H7 (cell line): ENCODE measurements at regions not wholly inside any gene's neighbourhood (a gene's known extent, or its start where the extent isn't known, plus 50 kb on each side); places are given as distances from the start of the nearest gene placed in this dataset.

Source experiments
- DNase-seq: peaks from one replicate; pipeline ENCODE4 v3.0.0; 2012
- H3K27me3 ChIP-seq: 2 replicates; pipeline ENCODE4 v1.6.0; 2011; ENCODE audit warnings: mild to moderate bottlenecking, low read length; ENCODE audit not compliant: control insufficient read depth, insufficient read depth
- H3K36me3 ChIP-seq: replicated peaks from 2 replicates; pipeline ENCODE4 v1.5.1; 2011; ENCODE audit warnings: low read length; ENCODE audit not compliant: control insufficient read depth, insufficient read depth
- H3K4me3 ChIP-seq: 2 replicates; pipeline ENCODE4 v1.5.1; 2011; ENCODE audit warnings: low read depth, mild to moderate bottlenecking, control low read depth, low read length, moderate library complexity; ENCODE audit not compliant: insufficient read depth

GRCh38 chr6:80472271-80472670 lies 365.8 kb downstream of the BCKDHB start:
- no peak for DNase-seq
- Histone ChIP-seq H3K36me3 (no peaks in the 10 kb centered on the region), H3K4me3 (no peak overlapping the region), H3K27me3 (no peaks in the 10 kb centered on the region)

GRCh38 chr6:80469977-80470376 lies 363.5 kb downstream of the BCKDHB start:
- H3K36me3 ChIP-seq: no peaks in the 10 kb centered on the region
- no peak overlapping the region for H3K4me3 ChIP-seq
- DNase-seq: no peak
- no peaks in the 10 kb centered on the region for H3K27me3 ChIP-seq

DNA sequence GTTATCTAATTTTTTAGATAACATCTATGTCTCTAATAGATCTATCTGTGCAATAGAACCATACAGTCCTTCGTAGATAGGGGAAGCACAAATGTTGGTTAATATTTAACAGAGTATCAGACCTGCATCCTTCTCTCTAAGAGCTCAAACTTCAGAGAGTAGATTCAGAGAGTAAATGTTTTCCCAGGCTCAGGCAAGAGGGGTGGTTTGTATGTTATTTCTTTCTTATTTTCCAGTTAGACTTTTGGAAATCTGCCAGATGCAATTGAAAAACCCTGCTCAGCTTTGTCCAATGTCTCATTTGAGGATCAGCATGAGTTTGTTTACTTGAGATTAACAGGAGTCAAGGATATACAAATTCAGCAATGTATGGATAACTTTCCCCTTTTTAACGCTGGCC lies 361.9 kb downstream of the BCKDHB start:
- no peak overlapping the region for H3K4me3 ChIP-seq
- H3K36me3 ChIP-seq: no peaks in the 10 kb centered on the region
- DNase-seq: no peak
- H3K27me3 ChIP-seq: no peaks in the 10 kb centered on the region

GRCh38 chr6:80467408-80467807 lies 360.9 kb downstream of the BCKDHB start:
- H3K27me3 ChIP-seq: no peaks in the 10 kb centered on the region
- H3K36me3 ChIP-seq: no peaks in the 10 kb centered on the region
- no peak for DNase-seq
- H3K4me3 ChIP-seq: no peak overlapping the region

GRCh38 chr6:80466981-80467380 lies 360.5 kb downstream of the BCKDHB start:
- no peak for DNase-seq
- H3K36me3 ChIP-seq: no peaks in the 10 kb centered on the region
- no peak overlapping the region for H3K4me3 ChIP-seq
- no peaks in the 10 kb centered on the region for H3K27me3 ChIP-seq

DNA sequence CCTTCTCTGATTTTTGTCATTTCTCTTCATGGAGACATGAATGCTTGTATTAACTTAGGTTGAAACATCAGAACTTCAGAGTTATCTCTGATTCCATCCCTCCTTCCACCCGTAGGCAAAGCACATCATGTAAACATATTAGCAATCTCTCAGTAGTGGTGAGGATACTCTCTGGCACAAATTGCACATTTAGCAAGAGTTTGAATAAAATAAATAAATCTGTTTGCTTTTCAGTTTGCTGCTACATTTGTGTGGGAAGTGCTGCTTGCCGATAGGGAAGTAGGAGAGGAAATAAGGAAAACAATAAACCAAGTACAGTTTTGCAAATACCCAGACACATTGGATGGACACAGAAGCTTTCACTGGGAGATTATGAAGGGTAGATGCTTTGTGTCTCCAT lies 359.0 kb downstream of the BCKDHB start:
- no peaks in the 10 kb centered on the region for H3K27me3 ChIP-seq
- H3K4me3 ChIP-seq: no peak overlapping the region
- no peak for DNase-seq
- no peaks in the 10 kb centered on the region for H3K36me3 ChIP-seq

DNA sequence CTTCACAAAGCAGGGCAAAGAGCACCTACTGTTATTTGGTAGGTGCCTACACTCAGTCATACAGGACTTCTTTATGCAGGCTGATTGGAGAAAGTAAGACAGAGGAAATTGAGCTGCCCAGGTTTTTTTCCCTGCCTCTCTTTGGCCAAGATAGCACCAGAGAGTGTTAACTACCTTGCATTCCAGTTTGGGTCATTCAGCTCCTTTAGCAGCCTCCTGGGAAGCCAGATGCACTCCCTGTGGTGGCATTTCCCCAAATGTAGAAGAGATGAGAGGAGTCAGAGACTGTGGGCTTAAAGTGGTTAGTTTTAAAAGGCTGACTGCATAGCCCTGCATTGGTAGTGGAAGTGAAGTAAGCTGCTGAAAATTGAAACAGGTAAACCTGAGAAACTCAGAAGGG lies 358.4 kb downstream of the BCKDHB start:
- no peaks in the 10 kb centered on the region for H3K27me3 ChIP-seq
- no peak for DNase-seq
- H3K36me3 ChIP-seq: no peaks in the 10 kb centered on the region
- H3K4me3 ChIP-seq: no peak overlapping the region

DNA sequence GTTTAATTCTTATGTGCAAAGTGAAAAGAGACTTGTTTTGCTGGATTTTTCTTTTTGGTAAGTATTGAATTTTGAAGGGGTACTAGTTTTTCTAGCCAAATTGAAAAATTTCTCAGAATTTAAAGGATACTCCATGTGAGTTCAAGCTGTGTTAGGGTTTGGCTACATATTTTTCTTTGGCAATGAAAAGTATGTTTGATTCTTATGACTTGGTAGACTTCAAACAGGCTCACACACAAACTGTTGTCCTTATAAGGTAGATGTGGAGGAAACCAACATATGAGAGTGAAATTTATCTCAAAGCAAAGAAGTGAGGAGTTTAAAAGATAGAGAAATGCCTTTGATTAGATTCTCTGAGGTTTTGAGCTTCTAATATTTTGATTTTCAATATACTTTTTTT lies 356.7 kb downstream of the BCKDHB start:
- DNase-seq: no peak
- no peaks in the 10 kb centered on the region for H3K36me3 ChIP-seq
- H3K4me3 ChIP-seq: no peak overlapping the region
- H3K27me3 ChIP-seq: no peaks in the 10 kb centered on the region

DNA sequence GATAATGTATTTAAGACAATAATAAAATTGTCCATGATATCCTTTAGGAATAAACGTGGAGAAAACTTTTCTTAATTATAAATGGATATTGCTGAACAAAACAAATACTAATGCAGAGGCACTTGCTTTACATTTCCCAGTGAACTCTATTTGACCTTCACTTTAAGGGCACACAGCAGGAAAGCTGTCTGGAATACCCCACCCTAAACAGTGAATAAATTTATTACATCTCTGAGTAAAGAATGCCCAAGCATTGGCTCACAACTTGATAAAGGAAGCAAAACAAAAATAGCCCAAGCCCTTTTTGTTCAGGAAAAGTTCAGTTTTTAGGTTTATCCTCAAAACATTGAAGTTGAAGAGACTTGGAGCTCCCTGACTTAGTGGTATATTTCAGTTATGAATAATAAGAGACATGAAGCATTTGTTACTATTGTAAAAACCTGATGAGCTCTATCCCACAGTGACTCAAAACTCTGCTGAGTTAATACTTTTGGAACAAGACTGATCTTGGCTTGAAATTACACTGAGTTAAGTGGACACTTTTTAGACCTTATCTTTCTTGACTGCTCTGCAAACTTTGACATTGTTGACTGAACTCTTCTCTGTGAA lies 353.9 kb downstream of the BCKDHB start:
- no peaks in the 10 kb centered on the region for H3K27me3 ChIP-seq
- no peak for DNase-seq
- H3K4me3 ChIP-seq: no peak overlapping the region

GRCh38 chr6:80457439-80457933 lies 351.0 kb downstream of the BCKDHB start:
- Histone ChIP-seq H3K36me3 (no peaks in the 10 kb centered on the region), H3K27me3 (no peaks in the 10 kb centered on the region), H3K4me3 (no peak overlapping the region)
- DNase-seq: no peak

More for the DNA sequence above, 353.9 kb downstream of the BCKDHB start:
- no peaks in the 10 kb centered on the region for H3K36me3 ChIP-seq

DNA sequence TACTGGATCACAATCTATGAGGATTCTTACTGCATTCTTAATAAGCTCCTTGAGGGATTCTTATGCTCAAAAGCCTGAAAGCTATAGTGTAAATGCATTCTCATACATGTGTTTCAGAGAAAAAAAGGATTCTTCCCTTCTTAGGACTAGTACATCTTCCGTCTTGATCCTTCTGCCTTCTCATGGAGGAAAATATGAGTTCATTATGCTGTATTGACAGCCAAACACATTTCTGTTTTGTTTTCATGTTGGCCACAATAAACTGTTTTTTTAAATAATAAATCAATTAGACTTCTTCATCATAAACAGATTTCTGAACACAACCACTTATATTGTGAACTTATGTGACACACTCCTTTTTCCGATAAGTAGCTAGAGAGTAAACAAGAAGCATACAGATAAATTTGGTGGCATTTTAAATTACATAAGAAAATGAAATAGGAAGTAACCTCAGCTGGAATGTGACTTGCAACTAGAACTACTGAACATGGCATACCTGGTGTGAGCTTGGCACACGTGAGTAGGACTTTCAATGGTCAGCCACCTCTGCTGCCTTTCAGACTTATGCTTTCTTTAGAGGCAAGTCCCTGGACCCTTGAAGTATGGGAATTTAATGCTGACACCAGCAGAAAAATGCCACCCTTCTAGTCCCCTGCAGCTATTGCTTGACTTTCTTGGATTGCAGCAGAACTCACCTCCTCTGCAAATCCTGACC lies 350.4 kb downstream of the BCKDHB start:
- Histone ChIP-seq H3K36me3 (no peaks in the 10 kb centered on the region), H3K27me3 (no peaks in the 10 kb centered on the region), H3K4me3 (no peak overlapping the region)
- no peak for DNase-seq

- H3K27me3 ChIP-seq: no peaks in the 10 kb centered on the region
- H3K36me3 ChIP-seq: no peaks in the 10 kb centered on the region
- no peak for DNase-seq
- H3K4me3 ChIP-seq: no peak overlapping the region
These were observed 348.3 kb downstream of the BCKDHB start for GRCh38 chr6:80454661-80455365.

GRCh38 chr6:80454197-80454596 lies 347.7 kb downstream of the BCKDHB start:
- DNase-seq: no peak
- no peak overlapping the region for H3K4me3 ChIP-seq
- no peaks in the 10 kb centered on the region for H3K36me3 ChIP-seq
- no peaks in the 10 kb centered on the region for H3K27me3 ChIP-seq

GRCh38 chr6:80449726-80450125 lies 343.3 kb downstream of the BCKDHB start:
- DNase-seq: no peak
- H3K4me3 ChIP-seq: no peak overlapping the region
- H3K27me3 ChIP-seq: no peaks in the 10 kb centered on the region
- no peaks in the 10 kb centered on the region for H3K36me3 ChIP-seq

GRCh38 chr6:80446454-80447045 lies 340.1 kb downstream of the BCKDHB start:
- H3K36me3 ChIP-seq: no peaks in the 10 kb centered on the region
- DNase-seq: no peak
- H3K27me3 ChIP-seq: no peaks in the 10 kb centered on the region
- no peak overlapping the region for H3K4me3 ChIP-seq
